ENCODE measurements at regions not wholly inside any gene's neighbourhood (a gene's known extent, or its start where the extent isn't known, plus 50 kb on each side); places are given as distances from the start of the nearest gene placed in this dataset.

DNA sequence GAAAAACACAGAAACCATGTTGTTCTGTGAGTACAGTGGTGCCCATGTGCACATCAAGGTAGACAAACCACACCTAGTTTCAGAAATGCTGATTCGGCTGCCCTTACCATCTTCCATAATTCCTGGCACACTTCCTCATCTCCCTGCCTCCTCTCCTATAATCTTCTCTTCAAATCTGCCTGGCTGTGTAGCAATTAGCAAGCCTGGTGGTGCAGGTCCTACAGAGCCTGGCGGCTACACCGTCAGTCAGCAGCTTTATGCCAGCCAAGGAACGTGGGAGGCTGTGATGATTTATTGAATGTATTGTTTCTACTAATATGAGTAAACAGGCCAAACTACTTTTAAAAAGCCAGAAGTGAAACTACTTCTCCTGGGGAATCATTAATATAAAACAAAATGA, 106.8 kb downstream of the SEMA6D start:
- DNase-seq = no peak

DNA sequence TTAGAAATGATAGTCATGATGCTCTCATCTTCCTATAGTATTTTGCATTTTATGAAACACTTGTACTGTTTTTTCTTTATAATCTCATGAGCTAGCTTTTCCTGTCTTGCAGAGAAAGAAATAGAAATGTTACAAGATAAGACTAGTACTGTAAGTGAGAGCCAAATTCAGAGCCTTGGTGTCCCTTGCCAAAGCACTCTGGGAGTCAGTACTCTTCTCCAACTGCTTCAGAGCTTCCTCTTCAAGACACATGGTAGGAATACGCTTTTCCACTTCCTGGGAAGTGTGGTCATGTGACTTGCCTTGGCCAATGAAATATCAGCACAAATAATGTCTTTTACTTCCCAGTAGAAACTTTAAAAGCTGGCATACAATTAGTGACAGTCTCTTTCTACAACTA, 112.4 kb downstream of the SEMA6D start:
- no peak for DNase-seq

DNA sequence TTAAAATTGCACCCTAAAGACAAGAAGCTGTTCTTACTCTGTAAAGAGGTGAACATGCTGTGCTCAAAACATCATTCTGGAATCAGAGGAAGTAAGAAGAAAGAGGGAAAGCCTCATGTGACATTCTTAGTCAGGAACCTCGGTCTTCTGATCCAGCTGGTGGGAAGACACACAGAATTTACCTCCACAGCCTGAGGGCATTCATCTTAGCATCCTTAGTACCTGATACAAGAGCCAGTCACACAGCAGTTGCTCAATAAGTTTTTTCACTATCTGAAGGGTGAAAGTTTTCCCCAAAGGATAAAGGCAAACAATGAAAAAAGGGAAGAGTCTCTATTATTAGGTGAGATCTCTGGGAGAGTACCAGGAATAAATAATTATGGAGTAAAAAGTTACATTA, 116.8 kb downstream of the SEMA6D start:
- DNase-seq = no peak

DNA sequence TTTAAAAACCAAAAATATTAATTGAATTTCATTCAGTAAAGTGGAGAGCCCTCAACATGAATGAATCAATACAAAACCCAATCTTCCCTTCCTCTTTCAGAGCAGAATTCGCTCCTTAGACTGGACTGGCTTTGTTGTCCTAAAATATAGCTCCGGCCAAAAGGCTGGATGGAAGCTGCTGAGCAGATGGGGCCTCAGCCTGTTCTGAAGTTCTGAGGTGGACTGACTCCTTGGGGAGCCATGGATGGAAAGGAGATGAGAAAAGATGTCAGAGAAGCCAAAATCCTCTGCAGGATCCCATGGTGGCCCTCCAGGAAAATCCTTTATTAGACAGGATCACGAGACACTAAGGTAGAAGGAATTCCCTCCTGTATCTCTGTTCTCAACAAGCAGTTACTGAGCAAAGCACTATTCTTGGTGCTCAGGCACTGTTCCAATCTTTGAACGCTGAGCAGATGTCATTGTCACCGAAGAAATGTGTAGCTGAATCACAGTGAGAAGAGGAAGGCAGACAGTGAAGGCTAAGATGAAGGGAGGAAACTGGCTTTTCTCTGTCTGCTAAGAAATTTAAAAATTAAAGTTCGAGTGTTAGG, 122.0 kb downstream of the SEMA6D start:
- DNase-seq = no peak

DNA sequence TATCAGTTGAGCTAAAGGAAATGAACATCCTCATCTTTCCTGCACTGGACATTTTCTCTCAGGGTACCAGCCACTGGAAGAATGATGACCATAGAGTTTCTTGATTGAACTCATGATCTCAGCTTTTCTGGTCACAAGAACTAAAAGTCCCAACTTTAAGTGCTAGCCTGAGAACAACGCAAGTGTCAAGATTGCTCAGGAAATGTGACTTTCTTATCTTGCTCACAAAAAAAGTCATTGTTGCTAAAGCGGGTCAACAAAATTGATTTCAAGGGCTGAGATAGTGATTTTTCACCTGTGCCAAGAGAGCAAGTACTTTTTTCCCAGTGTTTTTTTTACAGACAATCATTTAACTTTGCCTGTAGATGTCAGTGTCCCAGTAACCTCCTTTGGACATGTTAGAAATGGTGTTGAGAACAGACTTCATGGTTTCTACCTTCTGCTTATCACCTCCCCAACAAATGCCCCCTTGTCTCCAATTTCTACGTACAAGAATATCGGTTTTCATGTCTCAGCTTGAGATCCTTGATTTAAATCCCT, 125.9 kb downstream of the SEMA6D start:
- DNase-seq = no peak

DNA sequence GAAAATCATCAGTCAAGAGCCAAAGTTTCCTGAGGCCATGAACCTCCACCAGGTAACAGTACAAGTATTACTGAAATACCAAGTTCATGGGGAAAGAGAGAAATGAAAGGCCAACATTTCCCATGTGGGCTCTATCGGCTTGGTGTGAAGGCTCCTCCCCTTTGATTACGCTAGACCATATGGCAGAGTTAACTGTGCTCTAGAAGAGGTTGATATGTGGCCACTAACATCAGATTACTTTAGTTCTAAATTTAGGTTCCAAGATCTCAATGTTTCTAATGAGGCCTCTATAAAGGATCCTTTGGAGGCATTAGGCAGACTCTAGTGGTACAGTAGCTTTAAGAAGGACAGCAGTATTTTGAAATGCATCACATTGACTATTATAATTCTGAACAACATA, 127.1 kb downstream of the SEMA6D start:
- DNase-seq = no peak

DNA sequence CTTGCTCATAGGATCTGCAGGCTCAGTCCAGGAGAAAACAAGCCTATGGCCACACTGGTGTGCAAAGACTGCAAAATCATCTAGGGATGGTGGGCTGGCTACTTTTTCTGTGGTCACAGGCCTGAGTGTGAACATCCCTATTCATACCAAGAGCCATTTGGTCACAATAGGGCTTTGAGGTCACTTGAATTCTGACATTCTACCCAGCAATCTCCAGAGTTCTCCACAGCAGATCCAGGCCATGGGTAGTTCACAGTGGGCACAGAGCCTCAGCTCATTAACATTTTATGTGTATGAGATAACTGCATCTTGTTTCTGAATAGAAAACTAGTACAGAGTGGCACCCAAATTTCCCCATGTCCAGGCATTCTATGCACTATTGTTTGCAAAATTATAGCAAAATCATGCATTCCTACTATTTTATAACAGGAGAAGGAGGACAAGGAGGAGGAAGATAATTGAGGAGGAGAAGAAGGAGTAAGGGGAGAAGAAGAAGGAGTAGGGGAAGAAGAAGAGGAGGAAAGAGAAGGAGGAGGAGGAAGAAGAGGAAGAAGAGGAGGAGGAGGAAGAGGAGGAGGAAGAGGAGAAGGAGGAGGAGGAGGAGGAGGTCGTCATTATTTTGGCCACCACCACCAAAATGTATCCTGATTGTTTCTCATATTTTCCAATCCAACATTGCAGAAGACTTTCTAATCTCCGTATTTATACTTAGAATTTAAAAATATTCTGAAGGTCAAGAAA, 129.0 kb downstream of the SEMA6D start:
- DNase-seq = no peak

DNA sequence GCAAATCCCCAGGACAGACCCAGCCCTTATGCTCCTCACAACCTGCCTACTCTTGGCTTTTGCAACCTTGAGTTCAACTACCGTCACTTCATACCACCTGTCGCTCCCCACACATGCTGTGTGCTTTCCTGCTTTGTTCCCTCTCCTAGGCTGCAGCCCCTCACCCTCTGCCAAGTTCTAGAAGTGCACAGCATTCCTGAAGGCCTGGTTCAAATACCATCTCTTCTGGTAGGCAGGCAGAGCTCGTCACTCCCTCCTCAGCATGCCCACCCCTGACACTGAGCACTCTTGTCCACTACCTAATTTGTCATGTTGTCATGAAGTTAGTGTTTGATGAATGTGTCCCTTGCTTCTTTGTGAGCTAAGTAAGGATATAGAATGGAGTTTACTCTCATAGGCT, 129.6 kb downstream of the SEMA6D start:
- no peak for DNase-seq

DNA sequence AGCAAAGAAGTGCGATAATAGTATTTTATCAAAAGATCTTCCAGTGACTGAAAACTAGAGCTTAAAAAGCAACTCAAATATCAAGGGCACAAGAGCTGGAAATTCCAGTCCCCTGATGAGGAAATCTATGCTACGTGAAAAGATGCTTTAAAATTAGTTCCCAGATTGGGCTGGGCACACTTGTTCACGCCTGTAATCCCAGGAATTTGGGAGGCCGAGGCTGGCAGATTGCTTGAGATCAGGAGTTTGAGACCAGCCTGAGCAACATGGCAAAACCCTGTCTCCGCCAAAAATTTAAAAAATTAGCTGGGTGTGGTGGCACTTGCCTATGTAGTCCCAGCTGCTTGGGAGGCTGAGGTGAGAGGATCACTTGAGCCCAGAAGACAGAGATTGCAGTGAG, 138.8 kb downstream of the SEMA6D start:
- DNase-seq = no peak

DNA sequence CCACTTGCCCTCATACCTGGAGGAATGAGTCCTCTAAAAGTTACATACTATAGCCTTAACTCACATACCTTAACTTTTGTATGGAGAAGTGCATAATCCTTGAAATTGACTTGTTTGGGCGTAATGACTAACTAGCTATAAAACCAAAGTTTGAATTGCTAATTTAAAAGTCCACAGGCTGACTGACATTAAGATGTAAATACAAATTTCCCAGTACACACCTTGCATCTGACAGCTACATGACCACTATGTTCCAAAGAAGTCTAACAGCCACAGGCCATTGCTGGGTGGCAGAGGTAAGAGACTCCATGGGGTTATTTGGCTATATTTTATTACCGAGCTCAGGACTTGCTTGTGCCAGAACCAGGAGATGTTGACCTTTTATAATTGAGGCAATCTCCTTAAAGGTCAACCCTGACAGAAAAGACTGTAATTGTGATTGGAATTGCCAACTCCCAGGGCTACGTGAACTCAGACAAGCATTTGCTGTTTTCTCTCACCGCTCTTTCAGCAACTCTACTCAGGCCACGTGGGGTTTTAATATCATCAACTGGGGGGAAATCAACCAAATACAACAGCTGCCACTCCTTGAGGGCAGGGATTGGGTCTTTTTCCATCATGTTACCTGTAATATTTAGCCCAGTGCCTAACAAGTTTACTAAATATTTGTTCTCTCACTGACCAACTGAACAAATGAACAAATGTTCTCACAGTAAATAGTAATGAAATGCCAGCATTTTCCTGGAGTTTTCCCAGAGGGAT, 139.9 kb downstream of the SEMA6D start:
- DNase-seq = no peak

DNA sequence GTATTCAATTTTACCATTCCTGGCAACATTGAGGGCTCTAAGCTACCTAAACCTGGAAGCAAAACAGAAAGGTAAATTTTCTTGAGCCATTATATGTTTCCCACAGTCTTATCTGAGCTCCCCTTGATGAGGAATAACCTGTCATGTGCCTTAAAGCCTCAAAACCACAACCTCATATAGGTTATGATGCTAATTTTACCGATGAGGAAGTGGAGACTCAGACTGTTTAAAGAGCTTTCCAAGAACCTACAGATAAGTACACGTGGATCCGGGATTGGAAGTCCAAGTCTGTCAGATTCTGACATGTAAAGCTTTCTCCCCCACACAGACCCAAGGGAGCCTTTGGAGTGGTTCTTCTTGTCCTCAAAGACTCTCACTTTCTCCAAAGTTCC, 140.5 kb downstream of the SEMA6D start:
- DNase-seq = no peak

DNA sequence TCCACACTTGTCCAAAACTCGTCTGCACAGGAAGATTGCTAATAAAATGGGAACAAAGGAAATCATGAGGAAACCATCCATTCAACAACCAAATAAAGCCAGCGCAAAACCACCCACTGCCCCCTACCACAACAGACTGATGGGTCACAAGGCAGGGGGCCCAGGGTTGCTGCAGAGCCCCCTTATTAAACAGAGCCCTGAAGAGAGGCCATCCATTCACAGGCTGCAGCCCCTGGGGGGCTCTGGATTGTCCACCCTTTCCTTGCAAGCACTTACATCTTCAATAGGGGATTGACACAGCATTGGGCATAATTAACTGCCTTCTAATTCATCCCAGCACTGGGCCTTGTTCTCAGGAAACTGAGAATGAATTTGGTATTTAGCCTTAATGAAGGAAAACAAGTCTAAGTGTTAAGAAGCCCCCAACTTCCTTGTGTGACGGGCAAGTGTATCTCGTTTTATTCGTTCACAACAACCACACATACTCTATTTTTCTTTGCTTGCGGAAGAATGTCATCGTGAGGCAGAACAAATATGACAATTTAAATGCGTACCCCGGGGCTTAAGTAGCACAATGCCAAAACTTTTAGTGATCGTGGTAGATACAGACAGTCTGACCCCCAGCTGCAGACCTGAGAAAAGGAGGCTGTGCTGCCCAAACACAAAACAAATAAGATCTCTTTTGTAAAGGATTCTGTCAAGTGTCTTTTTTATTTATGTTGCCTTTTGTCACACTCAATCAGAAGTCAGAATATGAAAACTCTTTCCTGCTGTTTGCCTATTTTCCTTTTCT, 144.0 kb downstream of the SEMA6D start:
- DNase-seq = no peak

DNA sequence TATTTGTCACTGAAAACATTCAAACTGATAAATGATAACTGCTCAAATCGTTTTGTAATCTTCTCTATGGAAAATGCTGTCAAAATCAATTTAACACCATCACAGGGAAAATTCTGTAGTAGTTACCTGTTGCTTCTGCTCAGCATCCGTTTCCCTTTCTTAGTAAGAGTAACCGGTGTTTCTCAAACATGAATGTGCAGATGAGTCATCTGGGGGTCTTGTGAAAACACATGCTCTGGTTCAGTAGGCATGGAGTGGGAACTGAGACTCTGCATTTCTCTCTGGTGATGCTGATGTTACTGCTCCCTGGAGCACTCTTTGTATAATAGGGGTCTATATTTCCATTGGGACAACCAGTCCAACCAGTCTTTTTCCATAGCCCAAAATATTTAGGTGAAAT, 145.1 kb downstream of the SEMA6D start:
- no peak for DNase-seq

DNA sequence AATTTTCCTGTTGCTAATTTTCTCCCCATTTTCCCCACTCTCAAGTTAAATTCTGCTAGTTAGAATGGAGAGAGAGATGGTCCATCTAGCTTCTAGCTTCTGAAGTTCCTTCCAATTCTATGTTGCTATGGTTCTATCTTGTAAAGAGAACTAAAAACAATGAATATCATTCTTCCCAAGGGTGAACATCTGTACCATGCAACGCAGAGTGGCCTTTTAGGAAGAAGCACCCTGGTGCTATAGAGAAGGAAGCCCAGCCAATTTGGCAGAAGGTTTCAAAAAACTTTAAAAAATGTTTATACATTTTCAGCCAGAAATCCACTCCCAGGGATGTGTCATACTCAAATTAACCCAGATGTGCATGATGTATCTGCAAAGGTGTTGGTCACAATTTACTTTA, 149.1 kb downstream of the SEMA6D start:
- no peak for DNase-seq

DNA sequence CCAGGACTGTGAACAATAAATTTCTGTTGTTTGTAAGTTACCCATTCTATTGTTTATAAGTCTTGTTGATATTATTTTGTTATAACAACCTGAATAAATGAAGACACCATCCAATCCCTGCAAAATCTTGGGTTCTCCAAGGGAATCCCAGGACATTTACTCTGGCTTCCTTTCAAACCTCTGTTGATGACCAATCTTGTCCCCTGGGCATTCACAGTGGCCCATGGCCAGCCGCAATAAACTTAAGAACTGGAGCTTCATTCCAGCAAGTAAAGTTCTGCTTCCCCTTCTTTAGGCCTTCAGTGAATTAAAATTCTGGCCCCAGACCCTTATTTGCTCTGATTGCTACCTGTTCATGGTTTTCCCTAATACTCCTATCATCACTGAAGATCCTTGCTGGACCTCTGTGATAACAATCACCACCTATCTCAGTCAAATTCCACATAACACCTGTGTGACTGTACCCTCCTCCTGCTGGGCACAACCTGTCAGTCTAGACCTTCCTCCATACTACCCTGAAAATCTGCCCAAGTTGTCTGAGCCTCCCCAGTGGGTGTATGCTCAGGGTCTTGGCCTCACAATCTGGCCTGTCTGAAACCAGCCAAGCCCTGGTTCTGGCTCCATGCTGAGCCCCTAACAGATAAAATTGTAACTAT, 153.1 kb downstream of the SEMA6D start:
- no peak for DNase-seq

DNA sequence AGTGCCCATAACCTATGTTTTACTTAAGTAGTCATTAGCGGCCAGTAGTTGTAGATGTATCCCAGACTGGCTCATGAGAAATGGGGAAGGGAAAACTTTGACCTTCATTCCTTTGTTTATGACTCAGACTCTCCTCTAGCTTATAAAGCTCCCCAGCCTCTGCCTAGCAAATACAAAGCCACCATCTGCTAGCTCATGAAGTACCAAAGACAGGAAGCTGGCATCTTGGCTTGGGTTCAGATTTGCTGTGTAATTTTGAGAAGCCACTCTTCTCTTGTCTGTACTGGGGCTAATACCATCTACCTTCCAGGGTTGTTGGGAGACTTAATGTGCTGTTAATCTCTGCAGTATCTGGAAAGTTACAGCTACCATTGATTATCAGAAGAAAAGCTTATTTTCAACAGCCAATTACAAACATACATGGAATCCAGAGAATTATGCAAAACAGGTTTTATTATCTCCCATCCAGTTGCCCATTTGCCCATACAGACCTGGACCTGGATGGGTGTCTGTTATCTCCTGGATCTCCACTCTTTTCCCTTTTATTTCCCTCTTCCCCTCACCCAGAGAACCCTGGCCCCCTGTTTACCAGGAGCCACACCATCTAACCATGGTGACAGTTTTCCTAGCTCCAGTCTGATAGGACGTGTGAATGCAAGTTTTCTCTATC, 153.8 kb downstream of the SEMA6D start:
- no peak for DNase-seq

DNA sequence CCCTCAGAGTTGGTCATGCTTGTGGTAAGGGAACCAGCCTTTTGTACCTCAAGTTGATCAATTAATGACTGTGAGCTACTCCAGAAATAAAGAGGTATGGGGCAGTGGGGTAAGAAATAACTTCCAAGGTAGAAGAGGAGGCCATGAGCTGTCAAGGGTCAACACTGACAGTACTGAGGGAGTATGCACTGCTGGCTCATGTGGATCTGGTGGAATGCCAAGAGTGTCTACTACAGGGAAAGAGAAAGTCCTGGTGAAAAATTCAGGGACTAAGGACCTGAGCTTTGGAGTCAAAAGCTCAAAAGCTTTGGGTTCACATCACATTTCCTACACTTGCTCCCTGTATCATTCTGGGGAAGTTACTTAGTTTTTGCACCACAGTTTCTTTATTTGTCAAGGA, 154.9 kb downstream of the SEMA6D start:
- DNase-seq = no peak

DNA sequence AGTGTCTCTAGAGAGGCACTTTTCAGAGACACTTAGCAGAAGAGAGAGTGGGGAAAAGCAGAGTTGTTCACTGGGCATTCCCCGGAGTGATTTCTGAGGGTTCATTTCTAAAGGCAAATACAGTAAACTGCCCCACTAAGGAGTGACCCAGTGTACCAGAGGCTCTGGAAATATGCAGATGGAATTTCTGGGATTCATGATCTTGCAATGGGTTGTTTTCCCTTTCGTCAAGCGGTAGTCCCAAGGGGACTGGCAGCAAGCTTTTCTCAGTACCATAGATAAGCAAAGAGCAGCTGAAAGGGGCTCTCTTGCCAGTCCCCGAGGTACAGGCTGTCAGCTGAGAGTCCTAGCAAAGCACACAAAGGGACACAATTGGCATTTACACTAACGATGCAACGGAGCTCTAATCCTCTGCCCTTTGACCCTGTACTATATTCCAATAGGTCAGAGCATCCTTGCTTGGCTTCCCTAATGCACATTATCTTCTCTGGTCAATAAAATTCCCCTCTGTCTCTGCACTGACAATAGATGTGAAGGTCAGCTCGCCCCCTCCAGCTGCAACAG, 155.6 kb downstream of the SEMA6D start:
- DNase-seq = no peak

DNA sequence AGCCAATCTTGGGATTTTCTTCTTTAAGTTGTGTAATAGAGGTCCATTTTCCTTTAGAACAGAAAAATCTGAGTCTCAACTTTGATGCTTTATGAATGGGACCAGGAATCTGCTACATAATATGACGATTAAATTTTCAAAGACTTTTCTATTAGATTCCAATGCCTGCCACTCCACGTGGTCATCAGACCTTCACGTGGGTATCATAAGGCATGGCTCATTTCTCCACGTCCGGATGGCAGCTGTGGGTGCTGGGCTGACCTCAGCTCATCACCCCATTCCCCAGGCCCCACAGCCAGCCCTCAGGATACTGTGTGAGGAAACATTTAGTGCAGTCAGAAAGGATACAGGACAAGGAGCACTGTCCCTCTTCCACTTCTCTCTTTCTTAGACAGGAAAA, 159.7 kb downstream of the SEMA6D start:
- DNase-seq = no peak

DNA sequence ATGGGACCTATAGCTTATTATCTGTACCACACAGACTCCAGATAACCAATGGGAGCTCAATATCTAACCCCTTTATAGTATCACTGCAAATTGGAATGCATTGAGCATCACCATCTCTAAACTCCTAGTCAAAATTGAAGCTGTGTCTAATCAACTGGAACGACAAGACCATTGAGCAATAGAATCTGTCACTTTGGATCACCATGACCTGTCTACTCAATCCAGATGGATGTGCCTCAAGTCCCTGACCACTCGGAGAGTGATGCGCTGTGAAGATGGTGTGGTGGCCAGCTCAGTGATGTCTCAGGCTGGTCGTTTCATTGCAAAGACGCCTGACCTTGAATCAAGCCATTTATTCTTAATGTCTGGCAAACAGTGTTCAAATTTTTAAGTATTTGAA, 160.5 kb downstream of the SEMA6D start:
- no peak for DNase-seq

DNA sequence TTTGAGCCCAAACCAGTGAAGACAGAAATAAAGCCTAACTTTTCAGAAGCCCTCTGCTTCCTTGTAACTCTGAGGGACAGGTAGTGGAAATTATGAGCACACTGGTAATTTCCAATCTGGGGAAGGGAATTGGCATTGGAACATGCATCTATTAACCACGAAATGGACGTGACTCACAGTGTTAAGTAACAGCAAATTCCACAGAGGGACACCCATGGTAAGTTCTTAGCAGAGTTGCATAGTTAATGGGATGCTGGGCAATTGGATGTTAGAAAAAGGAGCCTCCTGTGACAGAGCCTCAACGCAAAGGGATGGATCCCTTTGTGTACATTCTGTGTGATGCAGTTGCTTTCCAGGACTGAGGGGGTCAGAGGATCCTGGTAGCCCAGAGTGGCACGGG, 168.6 kb downstream of the SEMA6D start:
- DNase-seq = no peak

Measured in hematopoietic multipotent progenitor cell treated with erythropoietin and hydrocortisone succinate and interleukin-3 and kit ligand, for 8 days (in vitro differentiated cells).